Activated CD4-positive, alpha-beta T cell treated with anti-CD3 and anti-CD28 coated beads, Interleukin-2, amount 50 U/mL, for 16 hours (primary cell): ENCODE measurements at regions not wholly inside any gene's neighbourhood (a gene's known extent, or its start where the extent isn't known, plus 50 kb on each side); places are given as distances from the start of the nearest gene placed in this dataset.
"Not testable (repeated sequence)": the region's sequence is repeated elsewhere in the genome, so short reads cannot be mapped to it uniquely, and the experiment has no call there.

Experiments
- DNase-seq: peaks from one replicate; pipeline ENCODE4 v3.0.0-alpha.2; 2020

- DNase-seq, result not testable (repeated sequence)
Observed at GRCh38 chr1:214095896-214096295, 108.1 kb downstream of the PROX1 start.

- no peak for DNase-seq
Observed at GRCh38 chr1:214101246-214101645, 113.5 kb downstream of the PROX1 start.

GRCh38 chr1:214101828-214102227 lies 114.1 kb downstream of the PROX1 start:
- no peak for DNase-seq

- no peak for DNase-seq
Observed at GRCh38 chr1:214102907-214103306, 115.1 kb downstream of the PROX1 start.

GRCh38 chr1:214103778-214104177 lies 116.0 kb downstream of the PROX1 start:
- DNase-seq, result no peak

- DNase-seq, result no peak
Observed at GRCh38 chr1:214106375-214106774, 118.6 kb downstream of the PROX1 start.

GRCh38 chr1:214107322-214108096 lies 119.7 kb downstream of the PROX1 start:
- no peak for DNase-seq

- DNase-seq, result no peak
Observed at GRCh38 chr1:214108097-214108446, 120.3 kb downstream of the PROX1 start.

GRCh38 chr1:214111796-214112195 lies 124.0 kb downstream of the PROX1 start:
- no peak for DNase-seq

- DNase-seq, result no peak
Observed at GRCh38 chr1:214116258-214116657, 128.5 kb downstream of the PROX1 start.

- DNase-seq, result no peak
Observed at GRCh38 chr1:214117780-214118179, 130.0 kb downstream of the PROX1 start.

GRCh38 chr1:214120191-214120590 lies 132.4 kb downstream of the PROX1 start:
- no peak for DNase-seq

- DNase-seq, result no peak
Observed at GRCh38 chr1:214120951-214121350, 133.2 kb downstream of the PROX1 start.

- no peak for DNase-seq
Observed at GRCh38 chr1:214122110-214122509, 134.3 kb downstream of the PROX1 start.

- peak; percentile 8 for DNase-seq
Observed at GRCh38 chr1:214123061-214123784, 135.4 kb downstream of the PROX1 start.

GRCh38 chr1:214124281-214124805 lies 136.6 kb downstream of the PROX1 start:
- DNase-seq, result no peak

GRCh38 chr1:214124915-214125314 lies 137.1 kb downstream of the PROX1 start:
- DNase-seq, result no peak

GRCh38 chr1:214125819-214126218 lies 138.0 kb downstream of the PROX1 start:
- no peak for DNase-seq

- DNase-seq, result no peak
Observed at GRCh38 chr1:214126697-214127146, 138.9 kb downstream of the PROX1 start.

- DNase-seq, result no peak
Observed at GRCh38 chr1:214127705-214128104, 139.9 kb downstream of the PROX1 start.

- DNase-seq, result no peak
Observed at GRCh38 chr1:214135886-214136285, 145.1 kb upstream of the SMYD2 start.

- DNase-seq, result no peak
Observed at GRCh38 chr1:214136324-214136919, 144.5 kb upstream of the SMYD2 start.

- no peak for DNase-seq
Observed at GRCh38 chr1:214141486-214141885, 139.5 kb upstream of the SMYD2 start.
